Non-pigmented ciliary epithelial cell (primary cell): ENCODE measurements at regions not wholly inside any gene's neighbourhood (a gene's known extent, or its start where the extent isn't known, plus 50 kb on each side); places are given as distances from the start of the nearest gene placed in this dataset.
"Not testable (repeated sequence)": the region's sequence is repeated elsewhere in the genome, so short reads cannot be mapped to it uniquely, and the experiment has no call there.

ENCODE experiments used
- DNase-seq: peaks from one replicate; pipeline ENCODE4 v3.0.0-alpha.2; 2010; ENCODE audit warnings: low read depth

DNA sequence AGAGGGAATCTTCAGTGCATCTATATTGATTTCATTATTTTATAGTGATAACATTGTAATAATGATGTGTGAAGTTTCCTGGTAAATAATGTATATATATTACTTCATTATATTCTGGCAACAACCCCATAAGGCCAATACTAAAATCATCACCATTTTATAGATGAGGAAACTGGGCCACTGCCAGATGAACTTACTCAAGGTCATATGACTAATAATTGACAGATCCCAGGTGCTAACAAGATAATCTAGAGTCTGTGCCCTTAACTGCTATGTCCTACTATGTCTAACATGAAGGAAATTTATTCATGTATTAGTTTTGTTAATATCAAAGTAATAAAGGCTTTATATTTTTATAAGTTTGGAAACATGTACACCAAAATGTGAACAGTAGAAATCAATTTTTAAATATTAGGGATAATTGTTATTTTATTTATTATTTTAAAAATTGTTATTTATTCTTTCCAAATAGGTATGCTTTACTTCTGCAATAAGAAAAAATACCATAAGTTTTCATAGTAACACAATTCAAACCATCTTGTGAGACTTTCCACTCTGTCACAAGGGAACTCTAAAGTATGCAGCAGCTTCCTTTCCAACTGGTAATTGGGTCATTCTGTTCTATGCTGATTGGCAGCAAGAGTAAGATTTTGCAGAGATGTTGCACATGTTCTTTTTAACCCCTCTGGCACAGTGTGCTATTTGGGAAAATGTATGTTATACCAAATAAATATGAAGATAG, 90.8 kb upstream of the CMC1 start:
- no peak for DNase-seq

GRCh38 chr3:28151207-28151550, 90.2 kb upstream of the CMC1 start:
- DNase-seq = no peak

GRCh38 chr3:28151608-28152228, 89.7 kb upstream of the CMC1 start:
- no peak for DNase-seq

DNA sequence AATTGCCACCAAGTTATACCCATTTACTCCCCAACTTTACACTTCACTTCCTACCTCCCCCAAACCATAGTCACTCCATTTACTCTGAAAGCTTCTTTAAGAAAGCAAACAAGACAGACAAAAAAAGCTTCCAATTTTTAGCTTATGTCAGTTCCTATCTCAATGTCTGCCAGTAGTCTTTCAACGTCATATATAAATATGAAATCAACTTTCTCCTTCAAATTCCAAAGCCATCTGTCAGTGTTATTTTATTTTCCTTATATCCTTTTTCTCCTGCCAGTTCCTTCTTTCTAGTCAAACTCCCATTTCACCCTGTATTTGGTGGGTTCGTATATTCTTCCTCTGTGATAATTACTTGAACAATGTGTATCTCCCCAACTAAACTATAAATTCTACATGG, 85.8 kb upstream of the CMC1 start:
- DNase-seq = no peak

- not testable (repeated sequence) for DNase-seq
Measured at GRCh38 chr3:28156599-28156998, 84.8 kb upstream of the CMC1 start.

GRCh38 chr3:28171962-28172361, 69.5 kb upstream of the CMC1 start:
- DNase-seq = no peak

- DNase-seq = no peak
Measured at GRCh38 chr3:28172748-28173147, 68.7 kb upstream of the CMC1 start.

GRCh38 chr3:28173836-28174235, 67.6 kb upstream of the CMC1 start:
- no peak for DNase-seq

DNA sequence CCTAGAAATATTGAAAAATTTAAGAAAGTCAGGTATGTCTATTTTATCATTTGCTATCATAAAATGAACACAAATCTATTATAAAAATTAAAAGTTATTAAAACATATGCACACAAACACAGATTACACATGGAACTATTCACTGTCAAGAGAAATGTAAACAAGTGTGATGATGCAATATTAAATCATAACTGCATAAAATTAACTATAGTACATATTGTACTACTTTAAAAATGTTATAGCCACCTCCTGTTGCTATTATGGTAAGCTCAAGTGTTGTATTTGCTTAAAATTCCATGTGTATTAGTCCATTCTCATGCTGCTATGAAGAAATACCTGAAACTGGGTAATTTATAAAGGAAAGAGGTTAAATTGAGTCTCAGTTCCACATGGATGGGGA, 54.7 kb upstream of the CMC1 start:
- no peak for DNase-seq

GRCh38 chr3:28188686-28189085, 52.7 kb upstream of the CMC1 start:
- DNase-seq = no peak

GRCh38 chr3:28191363-28191762, 50.1 kb upstream of the CMC1 start:
- DNase-seq = no peak
